ENCODE measurements at regions not wholly inside any gene's neighbourhood (a gene's known extent, or its start where the extent isn't known, plus 50 kb on each side); places are given as distances from the start of the nearest gene placed in this dataset.

DNA sequence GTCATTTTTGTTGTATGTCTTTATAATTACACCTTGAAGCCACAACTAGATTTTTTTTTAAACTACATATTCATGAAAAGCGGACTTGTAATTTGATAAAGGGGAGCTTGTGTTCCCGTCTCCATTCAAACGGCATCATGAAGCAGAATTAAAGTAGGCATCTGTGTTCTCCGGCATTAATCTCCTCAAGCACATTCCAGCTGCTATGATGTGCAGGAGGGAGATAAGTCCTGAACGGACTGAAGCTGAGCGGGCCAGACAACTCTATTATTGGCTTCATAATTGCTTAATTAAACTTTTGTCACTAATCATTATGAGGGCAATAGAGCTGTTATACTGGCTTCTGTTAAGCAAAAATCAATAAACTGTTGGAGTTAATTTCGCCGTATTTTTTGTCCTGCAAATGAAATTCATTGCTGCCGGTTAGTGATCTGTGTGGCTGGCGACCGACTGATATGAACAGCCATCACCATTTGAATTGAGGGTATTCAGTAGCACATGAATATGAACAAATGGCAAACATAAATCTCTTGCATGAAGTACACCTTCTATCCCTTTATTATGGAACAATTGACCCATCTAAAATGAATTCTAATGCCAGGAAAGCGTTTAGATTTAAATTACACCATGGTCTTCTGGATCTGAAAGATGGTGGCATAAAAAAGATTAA is 408.8 kb upstream of the IRX1 start:
- RAD21 ChIA-PET (ENCODE audit: unreplicated experiment) = no interaction called here
- no peaks in the 10 kb centered on the region; the same call in 2 of the 3 replicates for H3K9me3 ChIP-seq (replicated peaks; ENCODE audit: control insufficient read depth, insufficient read depth, low read length)
- H3K4me3 ChIP-seq = no peak overlapping the region
- SMC1A ChIA-PET (ENCODE audit: uncharacterized antibody, unreplicated experiment) = no interaction called here
- no peak overlapping the region for H2AFZ ChIP-seq (ENCODE audit: control insufficient read depth, low read depth, low read length)
- 47% methylated on average over 12 of the region's 12 CpGs for WGBS (ENCODE audit: insufficient coverage, insufficient replicate concordance, low lambda C conversion rate, missing lambda C conversion rate)
- no peaks in the 10 kb centered on the region for H3K27me3 ChIP-seq (replicated peaks in 1 of 2; ENCODE audit: control insufficient read depth in 2 of 2, insufficient read depth in 2 of 2, low read length in 1 of 2)
- ATAC-seq = no peak
- no peaks in the 10 kb centered on the region for H3K79me2 ChIP-seq (ENCODE audit: control insufficient read depth, insufficient read depth, low read length)
- no peak overlapping the region for H3K4me2 ChIP-seq (ENCODE audit: control insufficient read depth, insufficient read depth)
- no peak overlapping the region for H3K9ac ChIP-seq (ENCODE audit: control insufficient read depth, insufficient read depth, low read length)
- intact Hi-C loops (cut with micrococcal nuclease; ENCODE audit: unreplicated experiment) (no loop called here), in situ Hi-C loops (cut with MboI) (no loop called here)
- DNase-seq (ENCODE audit: low read depth, low spot score) = no peak
- no peaks in the 10 kb centered on the region for H4K20me1 ChIP-seq (ENCODE audit: control insufficient read depth, insufficient read depth)
- POLR2A ChIA-PET = no interaction called here
- no TSS peak for BruUV-seq (replicated peaks)
- no peak overlapping the region for H3K27ac ChIP-seq (ENCODE audit: control insufficient read depth, insufficient read depth)
- CTCF ChIA-PET = no interaction called here
- H3K36me3 ChIP-seq (ENCODE audit: control insufficient read depth in 2 of 2, insufficient read depth in 2 of 2, low read length in 1 of 2) = no peaks in the 10 kb centered on the region
- H3K4me1 ChIP-seq (ENCODE audit: control insufficient read depth, insufficient read depth, low read length) = no peaks in the 10 kb centered on the region
- no peak for FAIRE-seq
- TF ChIP-seq CBX3 (IDR thresholded peaks at IDR 0.05; ENCODE audit: borderline replicate concordance, low read depth) (no peak), CBX5 (IDR thresholded peaks at IDR 0.05; ENCODE audit: low read depth) (no peak), HDAC6 (IDR thresholded peaks at IDR 0.05; ENCODE audit: unreplicated experiment) (no peak), ATF7 (IDR thresholded peaks at IDR 0.05; ENCODE audit: low read depth) (no peak), NR2F1 (conservative IDR thresholded peaks at IDR 0.05) (no peak), RB1 (IDR thresholded peaks at IDR 0.05; ENCODE audit: borderline replicate concordance) (no peak)
- TF ChIP-seq, protein P1, sequence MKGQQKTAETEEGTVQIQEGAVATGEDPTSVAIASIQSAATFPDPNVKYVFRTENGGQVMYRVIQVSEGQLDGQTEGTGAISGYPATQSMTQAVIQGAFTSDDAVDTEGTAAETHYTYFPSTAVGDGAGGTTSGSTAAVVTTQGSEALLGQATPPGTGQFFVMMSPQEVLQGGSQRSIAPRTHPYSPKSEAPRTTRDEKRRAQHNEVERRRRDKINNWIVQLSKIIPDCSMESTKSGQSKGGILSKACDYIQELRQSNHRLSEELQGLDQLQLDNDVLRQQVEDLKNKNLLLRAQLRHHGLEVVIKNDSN (IDR thresholded peaks at IDR 0.05; ENCODE audit: borderline replicate concordance, extremely low read length, insufficient read depth, low read depth, low read length) = no peak
- TF ChIP-seq, protein P2, sequence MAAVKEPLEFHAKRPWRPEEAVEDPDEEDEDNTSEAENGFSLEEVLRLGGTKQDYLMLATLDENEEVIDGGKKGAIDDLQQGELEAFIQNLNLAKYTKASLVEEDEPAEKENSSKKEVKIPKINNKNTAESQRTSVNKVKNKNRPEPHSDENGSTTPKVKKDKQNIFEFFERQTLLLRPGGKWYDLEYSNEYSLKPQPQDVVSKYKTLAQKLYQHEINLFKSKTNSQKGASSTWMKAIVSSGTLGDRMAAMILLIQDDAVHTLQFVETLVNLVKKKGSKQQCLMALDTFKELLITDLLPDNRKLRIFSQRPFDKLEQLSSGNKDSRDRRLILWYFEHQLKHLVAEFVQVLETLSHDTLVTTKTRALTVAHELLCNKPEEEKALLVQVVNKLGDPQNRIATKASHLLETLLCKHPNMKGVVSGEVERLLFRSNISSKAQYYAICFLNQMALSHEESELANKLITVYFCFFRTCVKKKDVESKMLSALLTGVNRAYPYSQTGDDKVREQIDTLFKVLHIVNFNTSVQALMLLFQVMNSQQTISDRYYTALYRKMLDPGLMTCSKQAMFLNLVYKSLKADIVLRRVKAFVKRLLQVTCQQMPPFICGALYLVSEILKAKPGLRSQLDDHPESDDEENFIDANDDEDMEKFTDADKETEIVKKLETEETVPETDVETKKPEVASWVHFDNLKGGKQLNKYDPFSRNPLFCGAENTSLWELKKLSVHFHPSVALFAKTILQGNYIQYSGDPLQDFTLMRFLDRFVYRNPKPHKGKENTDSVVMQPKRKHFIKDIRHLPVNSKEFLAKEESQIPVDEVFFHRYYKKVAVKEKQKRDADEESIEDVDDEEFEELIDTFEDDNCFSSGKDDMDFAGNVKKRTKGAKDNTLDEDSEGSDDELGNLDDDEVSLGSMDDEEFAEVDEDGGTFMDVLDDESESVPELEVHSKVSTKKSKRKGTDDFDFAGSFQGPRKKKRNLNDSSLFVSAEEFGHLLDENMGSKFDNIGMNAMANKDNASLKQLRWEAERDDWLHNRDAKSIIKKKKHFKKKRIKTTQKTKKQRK (IDR thresholded peaks at IDR 0.05; ENCODE audit: low read depth, low read length) = no peak
- TF ChIP-seq, protein P3, sequence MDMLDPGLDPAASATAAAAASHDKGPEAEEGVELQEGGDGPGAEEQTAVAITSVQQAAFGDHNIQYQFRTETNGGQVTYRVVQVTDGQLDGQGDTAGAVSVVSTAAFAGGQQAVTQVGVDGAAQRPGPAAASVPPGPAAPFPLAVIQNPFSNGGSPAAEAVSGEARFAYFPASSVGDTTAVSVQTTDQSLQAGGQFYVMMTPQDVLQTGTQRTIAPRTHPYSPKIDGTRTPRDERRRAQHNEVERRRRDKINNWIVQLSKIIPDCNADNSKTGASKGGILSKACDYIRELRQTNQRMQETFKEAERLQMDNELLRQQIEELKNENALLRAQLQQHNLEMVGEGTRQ (IDR thresholded peaks at IDR 0.05; ENCODE audit: borderline replicate concordance, low read depth, low read length) = no peak
- TF ChIP-seq, protein P4, sequence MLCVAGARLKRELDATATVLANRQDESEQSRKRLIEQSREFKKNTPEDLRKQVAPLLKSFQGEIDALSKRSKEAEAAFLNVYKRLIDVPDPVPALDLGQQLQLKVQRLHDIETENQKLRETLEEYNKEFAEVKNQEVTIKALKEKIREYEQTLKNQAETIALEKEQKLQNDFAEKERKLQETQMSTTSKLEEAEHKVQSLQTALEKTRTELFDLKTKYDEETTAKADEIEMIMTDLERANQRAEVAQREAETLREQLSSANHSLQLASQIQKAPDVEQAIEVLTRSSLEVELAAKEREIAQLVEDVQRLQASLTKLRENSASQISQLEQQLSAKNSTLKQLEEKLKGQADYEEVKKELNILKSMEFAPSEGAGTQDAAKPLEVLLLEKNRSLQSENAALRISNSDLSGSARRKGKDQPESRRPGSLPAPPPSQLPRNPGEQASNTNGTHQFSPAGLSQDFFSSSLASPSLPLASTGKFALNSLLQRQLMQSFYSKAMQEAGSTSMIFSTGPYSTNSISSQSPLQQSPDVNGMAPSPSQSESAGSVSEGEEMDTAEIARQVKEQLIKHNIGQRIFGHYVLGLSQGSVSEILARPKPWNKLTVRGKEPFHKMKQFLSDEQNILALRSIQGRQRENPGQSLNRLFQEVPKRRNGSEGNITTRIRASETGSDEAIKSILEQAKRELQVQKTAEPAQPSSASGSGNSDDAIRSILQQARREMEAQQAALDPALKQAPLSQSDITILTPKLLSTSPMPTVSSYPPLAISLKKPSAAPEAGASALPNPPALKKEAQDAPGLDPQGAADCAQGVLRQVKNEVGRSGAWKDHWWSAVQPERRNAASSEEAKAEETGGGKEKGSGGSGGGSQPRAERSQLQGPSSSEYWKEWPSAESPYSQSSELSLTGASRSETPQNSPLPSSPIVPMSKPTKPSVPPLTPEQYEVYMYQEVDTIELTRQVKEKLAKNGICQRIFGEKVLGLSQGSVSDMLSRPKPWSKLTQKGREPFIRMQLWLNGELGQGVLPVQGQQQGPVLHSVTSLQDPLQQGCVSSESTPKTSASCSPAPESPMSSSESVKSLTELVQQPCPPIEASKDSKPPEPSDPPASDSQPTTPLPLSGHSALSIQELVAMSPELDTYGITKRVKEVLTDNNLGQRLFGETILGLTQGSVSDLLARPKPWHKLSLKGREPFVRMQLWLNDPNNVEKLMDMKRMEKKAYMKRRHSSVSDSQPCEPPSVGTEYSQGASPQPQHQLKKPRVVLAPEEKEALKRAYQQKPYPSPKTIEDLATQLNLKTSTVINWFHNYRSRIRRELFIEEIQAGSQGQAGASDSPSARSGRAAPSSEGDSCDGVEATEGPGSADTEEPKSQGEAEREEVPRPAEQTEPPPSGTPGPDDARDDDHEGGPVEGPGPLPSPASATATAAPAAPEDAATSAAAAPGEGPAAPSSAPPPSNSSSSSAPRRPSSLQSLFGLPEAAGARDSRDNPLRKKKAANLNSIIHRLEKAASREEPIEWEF (IDR thresholded peaks at IDR 0.05; ENCODE audit: insufficient replicate concordance, low read depth, low read length) = no peak
- TF ChIP-seq, protein P5, sequence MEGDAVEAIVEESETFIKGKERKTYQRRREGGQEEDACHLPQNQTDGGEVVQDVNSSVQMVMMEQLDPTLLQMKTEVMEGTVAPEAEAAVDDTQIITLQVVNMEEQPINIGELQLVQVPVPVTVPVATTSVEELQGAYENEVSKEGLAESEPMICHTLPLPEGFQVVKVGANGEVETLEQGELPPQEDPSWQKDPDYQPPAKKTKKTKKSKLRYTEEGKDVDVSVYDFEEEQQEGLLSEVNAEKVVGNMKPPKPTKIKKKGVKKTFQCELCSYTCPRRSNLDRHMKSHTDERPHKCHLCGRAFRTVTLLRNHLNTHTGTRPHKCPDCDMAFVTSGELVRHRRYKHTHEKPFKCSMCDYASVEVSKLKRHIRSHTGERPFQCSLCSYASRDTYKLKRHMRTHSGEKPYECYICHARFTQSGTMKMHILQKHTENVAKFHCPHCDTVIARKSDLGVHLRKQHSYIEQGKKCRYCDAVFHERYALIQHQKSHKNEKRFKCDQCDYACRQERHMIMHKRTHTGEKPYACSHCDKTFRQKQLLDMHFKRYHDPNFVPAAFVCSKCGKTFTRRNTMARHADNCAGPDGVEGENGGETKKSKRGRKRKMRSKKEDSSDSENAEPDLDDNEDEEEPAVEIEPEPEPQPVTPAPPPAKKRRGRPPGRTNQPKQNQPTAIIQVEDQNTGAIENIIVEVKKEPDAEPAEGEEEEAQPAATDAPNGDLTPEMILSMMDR (IDR thresholded peaks at IDR 0.05 in 2 of 3, conservative IDR thresholded peaks at IDR 0.05 in 1 of 3; ENCODE audit: control insufficient read depth in 2 of 3, extremely low read depth in 1 of 3, insufficient read depth in 1 of 3, low read depth in 3 of 3, low read length in 3 of 3) = no peak
